Activated CD8-positive, alpha-beta memory T cell treated with anti-CD3 and anti-CD28 coated beads, Interleukin-2, amount 50 U/mL, for 24 hours (primary cell): ENCODE measurements at regions not wholly inside any gene's neighbourhood (a gene's known extent, or its start where the extent isn't known, plus 50 kb on each side); places are given as distances from the start of the nearest gene placed in this dataset.

ENCODE experiments used
- DNase-seq: peaks from one replicate; pipeline ENCODE4 v3.0.0-alpha.2; 2020; ENCODE audit errors: extremely low read depth

DNA sequence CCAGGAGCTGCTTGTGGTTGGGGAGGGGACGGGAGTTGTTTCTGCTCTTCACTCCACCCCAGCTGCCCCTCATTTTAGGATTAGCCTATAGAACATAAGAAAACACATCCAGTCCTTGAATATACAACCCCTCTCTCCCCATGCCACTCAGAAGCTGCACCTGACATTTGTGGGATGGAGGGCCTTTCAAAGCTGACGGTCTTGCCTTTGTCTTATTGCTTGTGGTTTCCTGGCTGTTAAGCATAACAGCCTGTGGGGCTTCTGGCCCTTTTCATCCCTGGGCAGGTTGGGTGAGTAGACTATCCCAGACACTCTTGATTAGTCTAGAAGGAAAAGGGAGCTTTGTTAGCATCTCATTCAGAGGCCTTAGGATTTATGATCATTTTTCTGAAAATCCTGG lies 407.6 kb upstream of the BOD1L1 start:
- no peak for DNase-seq

DNA sequence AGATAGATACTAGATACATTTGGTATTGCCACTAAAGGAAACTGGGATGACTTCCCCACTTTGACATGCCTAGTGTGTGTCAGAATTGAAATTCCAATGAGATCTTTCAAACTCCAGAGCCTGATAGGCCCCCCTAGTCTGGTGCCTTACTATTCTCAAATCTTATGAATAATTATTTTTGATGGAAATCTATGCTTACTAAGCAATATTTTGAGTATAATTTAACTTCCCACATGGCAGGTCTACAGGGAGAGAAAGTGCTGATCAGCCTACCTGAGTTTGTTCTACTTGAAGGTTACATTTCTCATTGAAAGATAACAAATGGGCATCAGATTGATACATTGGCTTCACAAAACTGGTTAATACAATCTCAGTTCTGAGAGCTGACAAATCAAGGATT lies 415.7 kb upstream of the BOD1L1 start:
- DNase-seq = no peak

DNA sequence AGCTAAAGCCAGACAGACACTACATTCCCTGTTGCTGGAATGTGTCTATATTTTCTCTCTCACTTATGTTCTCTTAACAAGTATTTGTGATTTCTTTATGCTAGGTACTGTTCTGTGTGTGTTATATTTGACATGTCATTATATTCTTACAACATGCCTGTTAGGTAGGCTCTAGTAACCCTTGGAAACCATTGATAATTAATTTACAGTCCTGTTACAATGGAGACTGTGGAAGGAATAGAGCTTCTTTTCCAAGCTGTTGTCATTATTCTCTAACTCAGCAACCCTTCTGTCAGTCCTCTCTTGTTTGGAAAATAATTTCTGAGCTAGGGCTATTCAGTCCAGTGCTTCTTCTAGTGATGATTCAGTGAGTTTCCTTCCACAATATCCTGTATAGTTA lies 419.1 kb upstream of the BOD1L1 start:
- DNase-seq = no peak

DNA sequence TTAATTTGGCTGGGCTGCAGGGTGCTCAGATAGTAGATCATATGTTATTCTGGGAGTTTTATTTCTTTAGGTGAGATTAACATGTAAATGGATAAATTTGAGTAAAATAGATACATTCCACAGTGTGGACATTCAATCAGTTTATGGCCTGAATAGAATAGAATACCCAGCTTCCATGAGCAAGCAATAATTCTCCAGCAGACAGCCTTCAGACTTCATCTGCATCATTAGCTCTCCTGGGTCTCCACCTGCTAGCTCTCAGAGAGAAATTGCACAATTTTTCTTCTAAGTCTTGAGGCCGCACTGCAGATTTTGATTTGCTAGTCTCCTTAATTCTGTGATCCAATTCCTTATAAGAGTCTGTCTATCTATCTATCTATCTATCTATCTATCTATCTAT lies 420.3 kb upstream of the BOD1L1 start:
- DNase-seq = no peak

DNA sequence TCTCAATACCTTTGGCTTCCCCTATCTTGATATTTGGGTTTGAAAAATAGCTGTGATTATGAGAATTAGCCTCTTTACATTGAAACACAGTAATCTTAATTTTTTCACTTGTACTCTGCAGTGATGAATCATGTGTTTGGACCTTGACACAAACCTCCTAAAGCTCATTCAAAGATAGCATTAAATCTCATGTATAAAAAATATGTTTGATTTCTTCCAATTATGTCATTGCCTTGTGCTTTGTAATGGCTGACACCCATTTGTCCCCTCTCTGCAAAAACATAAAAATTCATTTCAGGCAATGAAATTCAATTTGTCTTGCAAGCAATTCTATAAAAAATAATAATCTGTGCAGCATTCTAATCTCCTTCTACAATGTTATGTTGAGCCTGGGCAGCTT lies 422.4 kb upstream of the BOD1L1 start:
- no peak for DNase-seq

DNA sequence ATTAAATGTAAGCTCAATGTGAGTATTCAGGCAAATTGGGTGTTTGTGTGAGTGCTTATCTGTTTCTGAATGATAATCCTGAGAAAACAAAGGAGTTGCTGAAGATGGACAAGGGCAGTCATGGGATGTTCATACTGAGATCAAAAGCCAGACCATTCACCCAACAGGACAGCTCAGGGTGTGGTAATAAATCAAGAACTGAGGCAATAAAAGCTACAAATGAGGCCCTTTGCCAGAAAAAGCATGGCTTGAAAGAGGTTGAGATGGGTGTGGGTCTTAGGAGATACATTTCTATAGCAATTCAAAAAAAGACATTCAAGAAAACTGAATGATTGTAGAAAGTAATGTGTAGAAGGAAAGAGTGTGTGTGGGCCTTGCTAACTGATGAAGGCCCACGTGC lies 425.8 kb upstream of the BOD1L1 start:
- no peak for DNase-seq

DNA sequence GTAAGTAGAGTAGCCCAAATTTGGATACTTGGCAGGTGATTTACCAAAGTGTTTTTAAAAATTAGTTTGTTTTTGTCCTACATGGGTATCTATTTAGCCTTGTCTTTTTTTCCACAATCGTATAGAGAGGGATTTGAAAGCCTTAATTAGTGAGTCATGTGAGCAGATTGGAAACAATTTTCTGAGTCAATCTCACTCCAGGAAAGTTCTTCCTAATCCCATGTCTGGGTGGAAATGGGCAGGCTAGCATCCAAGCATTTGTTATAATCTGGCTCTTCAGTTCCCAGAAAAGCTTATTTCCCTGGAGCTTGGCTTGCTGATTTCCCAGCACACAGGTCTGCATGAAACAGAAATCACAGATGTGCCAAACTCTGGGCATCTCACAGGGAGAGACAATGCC lies 426.9 kb upstream of the BOD1L1 start:
- DNase-seq = no peak

DNA sequence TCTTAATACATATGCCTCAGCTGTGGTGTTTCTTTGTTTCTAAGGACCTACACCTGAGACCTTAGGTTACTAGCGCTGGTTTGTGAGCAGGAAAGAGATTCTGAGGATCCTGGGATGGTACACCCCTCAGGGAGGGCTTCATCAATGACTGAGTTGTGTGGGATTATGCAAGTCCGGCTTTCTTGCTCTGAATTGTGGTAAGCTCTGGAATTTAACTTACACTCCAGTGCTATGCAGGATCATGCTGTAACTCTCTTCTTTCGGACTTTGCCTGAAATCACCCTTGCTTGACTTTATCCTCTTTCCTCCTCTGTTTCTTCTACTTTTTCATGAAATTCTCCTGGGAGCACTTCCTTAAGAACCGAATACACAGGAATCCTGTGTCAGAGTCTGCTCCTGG lies 431.5 kb upstream of the BOD1L1 start:
- DNase-seq = no peak

DNA sequence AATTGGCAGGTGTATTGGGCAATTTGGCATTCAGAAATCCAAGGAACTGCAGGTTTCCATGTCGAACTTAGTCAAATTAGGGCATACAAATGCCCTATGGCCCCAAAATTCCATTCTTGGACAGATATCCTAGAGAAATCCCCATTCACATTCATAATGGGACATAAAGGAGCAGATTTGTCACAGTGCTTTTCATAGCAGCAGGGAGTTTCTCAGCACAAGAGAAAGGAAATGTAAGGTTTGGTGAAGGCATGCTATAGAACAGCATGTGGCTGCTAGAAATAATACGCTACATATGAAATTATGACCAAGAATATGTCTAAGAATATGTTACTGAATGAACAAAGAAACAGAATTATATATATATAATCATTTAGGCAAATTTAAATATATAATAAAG lies 437.5 kb upstream of the BOD1L1 start:
- no peak for DNase-seq

DNA sequence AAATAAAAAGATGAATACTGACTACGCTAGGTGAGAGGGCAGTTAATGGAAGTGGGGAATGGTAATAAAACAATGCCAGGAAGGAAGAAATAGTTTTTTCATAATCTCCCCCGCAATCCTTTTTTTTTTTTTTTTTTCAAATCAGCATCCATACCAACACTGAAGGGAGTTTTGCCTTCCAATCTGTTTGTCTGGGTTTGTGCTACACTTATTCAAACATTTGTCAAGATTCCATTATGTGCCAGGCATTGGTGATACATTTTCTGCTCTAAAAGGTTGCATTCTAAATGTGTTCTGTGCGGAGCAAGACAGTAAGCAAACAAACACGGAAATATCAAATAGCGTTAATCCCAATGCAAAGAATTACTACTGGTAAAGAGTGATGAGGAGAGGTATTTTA lies 437.9 kb upstream of the BOD1L1 start:
- DNase-seq = no peak

DNA sequence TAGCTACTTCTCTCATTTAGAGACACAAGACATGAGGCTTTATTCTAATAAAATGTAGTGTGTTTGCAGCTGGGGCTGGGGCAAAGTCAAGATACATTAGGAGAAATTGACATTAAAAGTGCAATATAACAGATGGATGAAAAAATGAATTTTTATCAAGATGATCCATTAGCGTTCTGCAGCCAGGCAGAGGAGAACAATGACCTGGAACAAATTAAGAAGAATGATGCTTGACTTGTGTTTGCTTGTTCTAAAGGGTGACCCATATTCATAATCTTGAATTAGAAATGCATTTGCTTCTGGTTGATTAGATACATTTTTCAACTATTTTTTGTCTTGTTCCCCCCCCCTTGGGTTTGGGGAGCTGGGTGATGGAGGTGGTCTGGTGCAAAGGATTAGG lies 439.5 kb upstream of the BOD1L1 start:
- no peak for DNase-seq

DNA sequence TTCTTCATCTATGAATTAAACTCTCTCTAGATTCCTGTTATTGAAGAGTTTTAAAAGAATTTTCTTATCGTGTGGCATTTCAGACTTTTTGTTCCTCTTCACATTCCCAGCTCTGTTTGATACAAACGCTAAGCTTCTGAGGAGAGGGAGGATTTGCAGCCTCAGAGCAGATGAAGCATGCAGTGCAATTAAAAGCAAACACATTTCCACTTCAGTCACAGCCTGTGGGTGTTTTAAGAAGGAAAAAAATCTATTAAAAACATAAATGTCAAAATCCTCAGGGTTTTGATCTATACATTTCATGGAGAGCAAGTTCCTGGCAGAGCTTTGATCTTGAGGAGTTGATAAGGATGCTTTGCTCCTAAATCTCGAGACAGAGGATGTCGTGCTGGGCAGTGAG lies 442.4 kb upstream of the BOD1L1 start:
- DNase-seq = no peak

DNA sequence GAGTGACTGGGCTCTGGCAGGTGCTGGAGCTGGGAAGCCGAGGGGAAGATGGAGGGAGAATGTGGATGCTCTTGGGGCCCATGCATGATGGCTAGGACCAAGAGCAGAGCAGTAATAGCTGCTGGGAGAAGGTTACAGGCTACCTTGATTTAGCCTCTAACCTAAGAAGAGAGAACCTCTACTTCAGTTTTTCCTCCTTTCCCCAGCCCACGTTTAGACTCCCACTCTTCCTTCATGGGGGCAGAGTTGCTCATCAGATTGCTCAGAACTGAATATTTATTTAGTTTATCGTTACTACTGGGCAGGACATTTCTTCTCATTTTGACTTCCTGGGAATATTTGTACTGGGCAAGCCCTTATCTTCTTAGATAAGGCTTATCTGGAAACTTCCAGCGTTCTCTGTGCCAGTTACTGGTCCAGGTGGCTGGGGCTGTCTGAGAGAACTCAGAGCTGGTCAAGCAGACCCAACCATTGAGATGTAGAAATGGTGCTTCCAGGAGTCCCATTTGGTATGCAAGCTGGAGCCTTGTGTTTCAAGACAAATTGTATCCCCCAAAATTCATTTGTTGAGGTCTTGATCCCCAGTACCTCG lies 442.9 kb upstream of the BOD1L1 start:
- DNase-seq = no peak

DNA sequence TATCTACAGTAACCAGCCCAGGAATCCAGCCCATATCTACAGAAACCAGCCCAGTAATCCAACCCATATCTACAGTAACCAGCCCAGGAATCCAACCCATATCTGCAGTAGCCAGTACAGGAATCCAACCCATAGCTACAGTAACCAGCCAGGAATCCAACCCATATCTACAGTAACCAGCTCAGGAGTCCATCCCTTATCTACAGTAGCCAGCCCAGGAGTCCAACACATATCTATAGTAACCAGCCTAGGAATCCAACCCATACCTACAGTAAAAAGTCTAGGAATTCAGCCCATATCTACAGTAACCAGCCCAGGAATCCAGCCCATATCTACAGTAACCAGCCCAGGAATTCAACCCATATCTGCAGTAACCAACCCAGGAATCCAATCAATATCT lies 445.0 kb upstream of the BOD1L1 start:
- no peak for DNase-seq

DNA sequence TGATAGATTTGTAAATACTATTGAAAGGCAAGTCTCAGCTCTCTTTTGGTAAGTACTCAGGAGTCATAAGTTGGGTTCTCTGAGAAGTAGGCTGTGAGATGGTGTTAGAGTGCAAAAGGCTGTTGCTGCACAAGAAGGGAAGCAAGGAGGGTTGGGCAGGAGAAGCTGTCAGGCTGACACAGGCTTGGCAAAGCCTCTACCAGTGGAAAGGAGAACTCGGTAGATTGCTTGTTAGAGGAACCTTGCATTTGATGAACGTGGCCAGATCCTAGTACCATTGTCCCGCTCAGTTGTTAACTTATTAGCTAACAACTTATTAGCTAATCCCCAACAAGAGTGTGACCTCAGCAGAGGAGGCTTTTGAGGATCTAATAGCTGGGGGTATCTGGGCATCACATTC lies 449.3 kb upstream of the BOD1L1 start:
- no peak for DNase-seq

DNA sequence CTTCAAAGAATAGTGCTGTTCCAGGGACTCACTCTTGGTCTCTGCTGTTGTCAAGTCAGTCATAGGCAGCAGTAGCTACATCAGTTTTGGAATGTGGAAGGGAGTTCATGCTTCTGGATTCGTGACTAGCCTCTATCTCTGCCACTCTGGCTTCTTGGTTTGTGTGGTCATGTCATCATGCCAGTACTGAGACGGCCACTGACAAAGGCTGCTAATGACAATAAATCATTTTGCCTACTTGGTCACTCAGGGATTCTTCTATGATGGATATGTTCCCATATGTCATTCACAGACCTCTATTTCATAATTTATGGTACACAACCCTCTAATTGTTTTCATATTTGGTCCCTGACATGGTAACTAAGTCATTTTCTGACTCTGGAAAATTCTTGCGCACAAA lies 450.8 kb upstream of the BOD1L1 start:
- no peak for DNase-seq

DNA sequence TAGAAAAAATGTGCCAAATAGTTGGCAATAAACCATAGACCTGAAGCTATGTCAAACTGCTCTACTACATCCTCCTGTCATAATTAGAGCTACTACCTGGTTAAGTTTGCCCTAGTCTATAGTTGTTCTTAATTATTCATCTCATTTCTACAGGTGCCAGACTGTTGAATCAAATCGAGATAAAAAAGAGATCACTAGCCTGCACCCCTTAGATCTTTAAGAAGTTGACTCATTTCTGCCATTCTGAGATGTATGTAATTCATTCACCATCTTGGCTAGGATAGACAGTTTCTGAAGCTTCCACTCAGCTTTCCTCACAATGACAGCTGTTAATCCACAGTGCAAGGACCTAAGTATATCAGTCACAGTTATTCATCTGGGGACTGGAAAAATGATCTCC lies 452.1 kb upstream of the BOD1L1 start:
- no peak for DNase-seq

DNA sequence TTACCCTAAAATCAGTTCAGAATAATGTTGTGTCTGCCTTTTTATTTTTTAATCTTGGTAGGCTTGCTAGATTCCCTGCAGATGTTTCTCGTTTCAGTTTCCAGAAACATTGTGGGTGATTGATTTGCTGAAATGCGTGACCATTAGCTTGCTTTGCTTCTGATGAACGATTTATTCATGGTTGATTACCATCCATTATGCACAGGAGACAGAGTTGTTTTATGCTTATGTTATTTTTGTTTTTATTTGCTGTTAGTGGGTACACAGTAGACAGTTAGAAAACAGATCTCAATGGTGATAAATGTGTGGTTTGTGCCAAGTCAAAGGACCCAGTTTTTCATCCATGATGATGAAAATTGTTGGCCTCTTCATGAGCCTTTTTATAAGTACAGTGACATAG lies 455.6 kb upstream of the BOD1L1 start:
- no peak for DNase-seq

DNA sequence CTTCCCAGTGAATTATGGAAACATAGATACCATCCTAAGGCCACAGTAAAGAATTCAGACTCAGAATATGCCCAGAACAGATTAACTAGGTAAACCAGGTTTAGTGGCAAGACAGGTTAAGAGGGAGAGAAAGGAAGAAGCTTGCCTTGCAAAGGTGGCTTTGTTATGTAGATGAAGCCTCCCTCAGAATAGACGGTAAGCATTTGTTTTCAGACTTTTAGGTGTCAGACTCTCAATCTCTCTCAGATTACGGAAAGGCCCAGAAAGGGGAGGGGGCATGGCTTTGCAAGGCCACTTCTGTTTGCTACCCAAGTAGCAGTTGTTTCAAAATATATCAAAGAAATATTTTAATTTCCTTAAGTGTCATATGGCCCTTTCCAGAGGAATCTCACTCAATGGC lies 457.1 kb upstream of the BOD1L1 start:
- DNase-seq = no peak

DNA sequence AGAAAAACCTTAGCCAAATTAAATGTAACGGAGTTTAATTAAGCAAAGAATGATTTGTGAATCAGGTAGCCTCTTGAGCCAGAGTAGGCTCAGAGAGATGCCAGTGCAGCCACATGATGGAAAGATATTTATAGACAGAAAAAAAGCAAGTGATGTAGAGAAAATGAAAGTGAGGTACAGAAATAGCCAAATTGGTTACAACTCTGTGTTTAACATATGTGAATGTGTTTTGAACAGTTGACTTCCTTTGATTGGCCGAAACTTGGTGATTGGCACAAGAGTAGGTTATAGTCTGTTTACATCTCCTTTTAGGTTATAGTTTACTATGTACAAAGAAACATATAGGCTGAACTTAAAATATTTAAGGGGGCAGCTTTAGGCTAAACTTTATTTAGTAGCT lies 459.9 kb upstream of the BOD1L1 start:
- DNase-seq = no peak

DNA sequence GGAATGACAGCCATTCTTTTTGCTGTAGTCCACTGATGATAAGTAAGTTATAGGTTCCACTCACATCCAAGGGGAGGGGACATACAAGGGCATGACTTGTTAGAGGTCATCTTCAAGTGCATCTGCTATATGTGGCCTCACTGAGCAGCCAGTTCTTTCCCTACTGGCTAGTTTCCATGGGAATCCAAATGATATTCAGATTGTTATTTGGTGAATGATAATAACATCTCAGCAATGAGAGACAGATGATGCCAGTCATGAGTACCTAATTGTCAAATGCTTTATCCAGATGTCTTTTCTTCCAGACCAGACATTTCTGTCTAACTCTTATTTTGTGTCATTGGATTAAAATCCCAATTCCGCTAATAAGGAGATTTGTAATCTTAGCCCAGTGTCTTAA lies 460.4 kb upstream of the BOD1L1 start:
- DNase-seq = no peak

DNA sequence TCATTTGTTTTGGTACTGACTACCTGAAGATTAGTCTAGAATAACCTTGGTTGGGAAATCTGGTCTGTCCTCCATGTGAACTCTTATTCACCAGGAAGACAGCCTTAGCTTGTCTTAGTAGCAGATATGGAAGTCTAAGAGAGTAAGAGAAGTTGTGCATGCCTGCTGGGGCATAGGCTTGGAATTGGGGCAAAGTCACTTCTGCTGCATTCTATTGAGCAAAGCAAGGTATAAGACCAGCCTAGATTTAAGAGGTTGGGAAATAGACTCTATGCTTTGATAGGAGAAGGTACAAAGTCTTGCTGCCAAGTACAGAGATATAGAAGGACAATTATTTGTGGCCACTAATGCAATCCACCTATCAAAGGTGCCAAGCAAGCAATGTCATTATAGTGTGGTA lies 464.0 kb upstream of the BOD1L1 start:
- no peak for DNase-seq

DNA sequence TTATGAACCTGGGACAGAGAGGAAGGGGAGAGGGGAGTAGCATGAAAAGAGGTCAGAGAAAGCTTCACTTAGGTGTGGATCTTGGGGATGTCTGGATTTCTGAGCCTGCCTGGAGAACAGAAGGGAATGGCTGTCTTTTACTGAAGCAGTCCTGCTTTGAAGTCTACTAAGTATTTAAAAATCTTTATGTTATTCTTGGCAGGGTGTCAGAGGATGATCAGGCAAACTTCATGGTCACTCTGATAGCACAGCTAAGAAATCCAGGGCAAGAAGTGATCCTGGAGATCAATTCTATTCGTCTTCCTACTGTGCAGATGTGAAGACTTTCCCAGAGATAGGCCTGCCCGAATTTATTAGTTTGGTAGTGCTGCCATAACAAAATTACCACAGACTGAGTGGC lies 464.4 kb upstream of the BOD1L1 start:
- no peak for DNase-seq

DNA sequence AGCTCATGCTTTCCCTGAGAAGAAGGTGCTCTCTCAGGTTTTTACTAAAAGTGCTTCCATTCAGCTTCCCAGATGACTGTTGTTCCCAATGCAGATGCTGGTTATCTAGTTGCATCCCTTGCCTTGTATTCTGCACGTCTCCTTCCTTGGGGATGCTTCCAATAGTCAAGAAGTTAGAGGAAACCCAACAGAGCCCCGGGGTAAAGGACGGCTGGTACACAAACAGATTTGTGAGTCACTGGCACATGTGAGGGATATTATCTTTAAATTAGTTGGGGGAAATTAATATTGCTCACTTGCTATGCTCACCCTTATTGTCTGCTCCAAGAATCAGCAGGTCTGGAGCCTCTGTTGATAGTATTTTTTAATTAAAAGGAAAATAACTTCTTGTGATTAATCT lies 465.2 kb upstream of the BOD1L1 start:
- DNase-seq = no peak

DNA sequence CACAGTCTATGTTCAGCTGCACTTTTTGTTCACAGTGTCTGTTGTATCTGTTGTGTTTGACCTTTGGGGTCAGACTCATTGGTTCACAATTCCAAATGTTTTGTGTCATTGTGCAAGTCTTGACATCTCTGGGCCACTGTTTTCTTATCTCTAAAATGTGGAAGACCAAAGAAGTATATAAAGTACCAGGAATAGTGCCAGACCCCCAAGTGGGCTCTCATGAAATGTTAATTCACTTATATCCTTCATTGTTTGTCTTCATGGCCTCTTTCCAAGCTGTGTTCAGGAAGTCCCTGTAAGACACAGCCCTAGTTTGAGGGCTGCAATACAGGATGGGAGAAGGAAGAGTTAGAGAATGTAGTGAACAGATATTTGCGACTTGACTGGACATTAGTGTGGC lies 468.3 kb upstream of the BOD1L1 start:
- DNase-seq = no peak
